ENCODE measurements at regions not wholly inside any gene's neighbourhood (a gene's known extent, or its start where the extent isn't known, plus 50 kb on each side); places are given as distances from the start of the nearest gene placed in this dataset.

- peak overlapping the region; percentile 31 for H3K27ac ChIP-seq
- TF ChIP-seq CTCF (conservative IDR thresholded peaks at IDR 0.05; ENCODE audit: low read depth): no peak
- CTCF ChIA-PET: no interaction called here
- POLR2A ChIA-PET (ENCODE audit: low non-redundant PET): no interaction called here
- DNase-seq (ENCODE audit: low spot score): no peak
Observed at GRCh38 chr2:555164-555922, 121.9 kb downstream of the TMEM18 start.

- TF ChIP-seq CTCF (conservative IDR thresholded peaks at IDR 0.05; ENCODE audit: low read depth): no peak
- H3K27ac ChIP-seq: no peak overlapping the region
- ChIA-PET POLR2A (ENCODE audit: low non-redundant PET) (no interaction called here), CTCF (no interaction called here)
- no peak for DNase-seq (ENCODE audit: low spot score)
Observed at GRCh38 chr2:554444-554843, 122.8 kb downstream of the TMEM18 start.

GRCh38 chr2:552906-553305 lies 124.3 kb downstream of the TMEM18 start:
- H3K27ac ChIP-seq: no peak overlapping the region
- no peak for TF ChIP-seq CTCF (conservative IDR thresholded peaks at IDR 0.05; ENCODE audit: low read depth)
- DNase-seq (ENCODE audit: low spot score): no peak
- POLR2A ChIA-PET (ENCODE audit: low non-redundant PET): no interaction called here
- CTCF ChIA-PET: no interaction called here

- DNase-seq (ENCODE audit: low spot score): no peak
- POLR2A ChIA-PET (ENCODE audit: low non-redundant PET): no interaction called here
- CTCF ChIA-PET: no interaction called here
- no peak overlapping the region for H3K27ac ChIP-seq
- no peak for TF ChIP-seq CTCF (conservative IDR thresholded peaks at IDR 0.05; ENCODE audit: low read depth)
Observed at GRCh38 chr2:551621-552020, 125.6 kb downstream of the TMEM18 start.

- no peak for TF ChIP-seq CTCF (conservative IDR thresholded peaks at IDR 0.05; ENCODE audit: low read depth)
- no peak for DNase-seq (ENCODE audit: low spot score)
- POLR2A ChIA-PET (ENCODE audit: low non-redundant PET): no interaction called here
- no peak overlapping the region for H3K27ac ChIP-seq
- CTCF ChIA-PET: interaction anchor here (0.8 kb wide), 1 partner anchor 118 kb away, joined by 3 read pairs; no protein-coding TSS in a partner anchor
Observed at GRCh38 chr2:550860-551567, 126.2 kb downstream of the TMEM18 start.

GRCh38 chr2:545711-546650 lies 131.2 kb downstream of the TMEM18 start:
- H3K27ac ChIP-seq: no peak overlapping the region
- no peak for DNase-seq (ENCODE audit: low spot score)
- ChIA-PET POLR2A (ENCODE audit: low non-redundant PET) (no interaction called here), CTCF (interaction anchor here (0.6 kb wide), 1 partner anchor 649 kb away, joined by 4 read pairs; no protein-coding TSS in a partner anchor)
- TF ChIP-seq CTCF (conservative IDR thresholded peaks at IDR 0.05; ENCODE audit: low read depth): no peak
